Trophoblast cell (in vitro differentiated cells and primary cell): ENCODE measurements at regions not wholly inside any gene's neighbourhood (a gene's known extent, or its start where the extent isn't known, plus 50 kb on each side); places are given as distances from the start of the nearest gene placed in this dataset.
A peak's percentile ranks its signal among the peaks of the same experiment; 100 is the strongest.

Experiments used
- DNase-seq, 2 donors: peaks; one replicate each; pipeline ENCODE4 v3.0.0-alpha.2; 2016
- H2AFZ ChIP-seq: 2 replicates; pipeline ENCODE4 v1.6.1; 2013; ENCODE audit warnings: low read length, moderate library complexity, mild to moderate bottlenecking; ENCODE audit not compliant: insufficient read depth, poor library complexity
- H2AK5ac ChIP-seq: 2 replicates; pipeline ENCODE4 v1.6.1; 2013; ENCODE audit warnings: mild to moderate bottlenecking, low read length
- H2BK120ac ChIP-seq: 2 replicates; pipeline ENCODE4 v1.6.1; 2013; ENCODE audit warnings: low read length, mild to moderate bottlenecking, moderate library complexity; ENCODE audit not compliant: insufficient read depth, poor library complexity
- H2BK12ac ChIP-seq: 2 replicates; pipeline ENCODE4 v1.6.1; 2013; ENCODE audit warnings: mild to moderate bottlenecking, low read length, moderate library complexity
- H2BK5ac ChIP-seq: 2 replicates; pipeline ENCODE4 v1.6.1; 2013; ENCODE audit warnings: low read length, low read depth, moderate library complexity, mild to moderate bottlenecking; ENCODE audit not compliant: poor library complexity
- H3K14ac ChIP-seq: 2 replicates; pipeline ENCODE4 v1.6.1; 2013; ENCODE audit warnings: mild to moderate bottlenecking, low read length
- H3K18ac ChIP-seq: 2 replicates; pipeline ENCODE4 v1.6.1; 2013; ENCODE audit warnings: mild to moderate bottlenecking, low read length
- H3K23ac ChIP-seq: 2 replicates; pipeline ENCODE4 v1.6.1; 2013; ENCODE audit warnings: low read length
- H3K27ac ChIP-seq: 2 replicates; pipeline ENCODE4 v1.5.1; 2013; ENCODE audit warnings: low read depth, mild to moderate bottlenecking, inconsistent platforms, low read length, moderate library complexity
- H3K27me3 ChIP-seq: 2 replicates; pipeline ENCODE4 v1.6.1; 2013; ENCODE audit warnings: inconsistent platforms, mild to moderate bottlenecking, low read length, moderate library complexity; ENCODE audit not compliant: insufficient read depth
- H3K36me3 ChIP-seq, 2 experiments: 1 replicate in 1 of 2; 2 replicates in 1 of 2; pipeline ENCODE4 v1.6.1; 2013; ENCODE audit warnings: low read length in 2 of 2, mild to moderate bottlenecking in 2 of 2, moderate library complexity in 1 of 2; ENCODE audit not compliant: insufficient read depth in 2 of 2, control insufficient read depth in 1 of 2
- H3K4ac ChIP-seq: 2 replicates; pipeline ENCODE4 v1.6.1; 2013; ENCODE audit warnings: low read depth, mild to moderate bottlenecking, low read length, moderate library complexity
- H3K4me1 ChIP-seq, 2 experiments: 1 replicate in 1 of 2; 2 replicates in 1 of 2; pipeline ENCODE4 v1.6.1; 2013; ENCODE audit warnings: low read length in 2 of 2, mild to moderate bottlenecking in 2 of 2, moderate library complexity in 1 of 2; ENCODE audit not compliant: insufficient read depth in 2 of 2, control insufficient read depth in 1 of 2
- H3K4me2 ChIP-seq: 2 replicates; pipeline ENCODE4 v1.6.1; 2013; ENCODE audit warnings: inconsistent platforms, mild to moderate bottlenecking, low read length, moderate library complexity
- H3K4me3 ChIP-seq: 2 replicates; pipeline ENCODE4 v1.5.1; 2013; ENCODE audit warnings: mild to moderate bottlenecking, low read depth, low read length, inconsistent platforms
- H3K79me1 ChIP-seq: one replicate; pipeline ENCODE4 v1.6.1; 2013; ENCODE audit warnings: low read length
- H3K79me2 ChIP-seq: 2 replicates; pipeline ENCODE4 v1.6.1; 2013; ENCODE audit warnings: low read length, mild to moderate bottlenecking; ENCODE audit not compliant: control insufficient read depth, insufficient read depth, poor library complexity
- H3K9ac ChIP-seq: 2 replicates; pipeline ENCODE4 v1.6.1; 2013; ENCODE audit warnings: mild to moderate bottlenecking, low read length
- H3K9me3 ChIP-seq: 2 replicates; pipeline ENCODE4 v1.6.1; 2013; ENCODE audit warnings: low read depth, mild to moderate bottlenecking, control low read depth, inconsistent platforms, low read length; ENCODE audit not compliant: insufficient read depth
- H4K12ac ChIP-seq: 2 replicates; pipeline ENCODE4 v1.6.1; 2013; ENCODE audit warnings: low read depth, mild to moderate bottlenecking, low read length, moderate library complexity
- H4K8ac ChIP-seq: 2 replicates; pipeline ENCODE4 v1.6.1; 2013; ENCODE audit warnings: low read depth, mild to moderate bottlenecking, low read length, moderate library complexity
- H4K91ac ChIP-seq: one replicate; pipeline ENCODE4 v1.6.1; 2013; ENCODE audit warnings: low read depth, mild to moderate bottlenecking, low read length, moderate library complexity
- WGBS: extraction: QIAGEN DNeasy Blood & Tissue Kit; methylation state at CpG from one replicate; pipeline ENCODE4 v1.1.7; 2013; ENCODE audit warnings: missing lambda C conversion rate; ENCODE audit not compliant: insufficient read length, insufficient coverage; ENCODE audit errors: extremely low coverage; 5-methylcytosine and 5-hydroxymethylcytosine counted together

DNA sequence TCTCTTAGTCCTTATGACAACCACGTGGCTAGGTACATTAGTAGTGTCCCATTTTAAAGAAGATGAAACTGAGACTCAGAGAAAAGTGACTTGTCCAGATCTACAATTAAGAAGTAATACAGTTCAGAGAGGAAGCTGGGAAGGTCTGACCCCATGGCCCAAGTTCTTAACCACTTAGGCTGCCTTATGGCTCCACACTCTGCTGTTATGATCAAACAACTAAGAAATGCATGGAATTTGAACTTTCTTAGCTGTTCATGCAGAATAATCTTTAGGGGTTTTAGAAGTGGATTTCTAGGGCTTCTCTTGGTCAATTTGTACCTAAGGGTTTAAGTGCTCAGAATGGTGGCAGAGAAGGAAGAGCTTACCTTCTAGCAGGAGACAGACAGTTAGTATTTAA is 128.0 kb upstream of the MSX2 start:
- H3K18ac ChIP-seq, result no peak overlapping the region
- no peak overlapping the region for H4K8ac ChIP-seq
- H2AK5ac ChIP-seq, result no peak overlapping the region
- H3K27ac ChIP-seq, result peak overlapping the region; percentile 33
- no peak overlapping the region for H2BK120ac ChIP-seq
- no peak overlapping the region for H3K14ac ChIP-seq
- H3K9me3 ChIP-seq, result no peaks in the 10 kb centered on the region
- no peak overlapping the region for H3K9ac ChIP-seq
- H2BK12ac ChIP-seq, result no peak overlapping the region
- H2AFZ ChIP-seq, result no peak overlapping the region
- H2BK5ac ChIP-seq, result no peak overlapping the region
- H4K91ac ChIP-seq, result no peak overlapping the region
- no peak overlapping the region for H3K23ac ChIP-seq
- peaks cover 7 to 9% of the 10 kb centered on the region in 2 experiments for H3K4me1 ChIP-seq
- no peak overlapping the region for H3K4me2 ChIP-seq
- H4K12ac ChIP-seq, result no peak overlapping the region
- no peaks in the 10 kb centered on the region for H3K79me2 ChIP-seq
- WGBS, result no CpG with 5 or more reads among the region's 1 CpG
- DNase-seq, result peak in 1 of 2 donors; percentile 21
- no peak overlapping the region for H3K4ac ChIP-seq
- no peaks in the 10 kb centered on the region for H3K36me3 ChIP-seq
- H3K79me1 ChIP-seq, result no peaks in the 10 kb centered on the region
- H3K4me3 ChIP-seq, result no peak overlapping the region
- H3K27me3 ChIP-seq, result no peaks in the 10 kb centered on the region

DNA sequence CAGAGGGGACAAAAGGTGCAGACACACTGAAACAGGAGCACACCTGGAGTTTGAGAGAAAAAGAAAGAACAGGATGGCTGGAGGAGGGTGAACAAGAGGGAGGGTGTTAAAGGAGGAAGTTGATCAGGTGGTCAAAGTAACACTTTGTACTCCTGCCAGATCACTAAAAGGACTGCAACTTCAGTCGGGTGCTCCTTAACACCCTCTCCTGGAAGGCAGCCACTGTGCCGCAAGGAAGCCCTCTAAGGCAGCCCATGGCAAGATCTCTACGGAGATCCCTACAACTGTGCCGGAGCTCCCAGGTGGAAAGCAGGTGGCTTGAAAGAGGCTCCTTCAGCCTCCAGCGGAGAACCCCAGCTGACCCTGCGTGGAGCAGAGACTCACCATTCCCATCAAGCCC is 124.4 kb upstream of the MSX2 start:
- Histone ChIP-seq H3K27me3 (no peaks in the 10 kb centered on the region), H4K91ac (peak overlapping the region; percentile 10), H2AFZ (no peak overlapping the region), H3K4me1 (peaks cover 7 to 9% of the 10 kb centered on the region in 2 experiments), H3K18ac (no peak overlapping the region), H3K79me1 (no peaks in the 10 kb centered on the region), H3K4me2 (peak overlapping the region; percentile 4), H3K23ac (no peak overlapping the region), H3K79me2 (no peaks in the 10 kb centered on the region), H3K4me3 (no peak overlapping the region), H2BK120ac (peak overlapping the region; percentile 55), H2BK5ac (no peak overlapping the region), H3K14ac (no peak overlapping the region), H3K36me3 (no peaks in the 10 kb centered on the region), H4K12ac (no peak overlapping the region), H2BK12ac (peak overlapping the region; percentile 81), H3K9ac (no peak overlapping the region), H2AK5ac (no peak overlapping the region), H3K27ac (no peak overlapping the region), H3K9me3 (no peaks in the 10 kb centered on the region), H3K4ac (no peak overlapping the region), H4K8ac (peak overlapping the region; percentile 17)
- WGBS, result no CpG with 5 or more reads among the region's 6 CpGs
- no peak for DNase-seq

DNA sequence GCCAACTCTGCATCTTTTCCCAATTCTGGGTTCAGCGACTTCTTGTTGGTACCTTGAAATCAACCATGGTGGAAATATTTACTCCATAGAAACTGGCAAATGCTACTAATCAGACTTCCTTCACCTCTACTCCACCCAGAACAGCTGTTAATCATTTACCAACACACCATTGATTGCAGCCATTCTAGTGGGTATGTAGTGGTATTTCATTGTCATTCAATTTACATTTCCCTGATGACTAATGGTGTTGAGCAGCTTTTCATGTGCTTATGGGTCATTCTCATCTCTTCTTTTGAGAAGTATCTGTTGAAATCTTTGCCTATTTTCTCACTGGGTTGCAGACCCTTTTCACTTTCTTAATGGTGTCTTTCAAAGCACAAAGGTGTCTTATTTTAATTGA is 122.4 kb upstream of the MSX2 start:
- no peak overlapping the region for H3K4ac ChIP-seq
- H2BK5ac ChIP-seq, result no peak overlapping the region
- H3K9me3 ChIP-seq, result no peaks in the 10 kb centered on the region
- H3K79me1 ChIP-seq, result peaks cover 7% of the 10 kb centered on the region
- H4K91ac ChIP-seq, result no peak overlapping the region
- WGBS, result no CpG with 5 or more reads among the region's 1 CpG
- no peaks in the 10 kb centered on the region for H3K36me3 ChIP-seq
- H4K12ac ChIP-seq, result no peak overlapping the region
- H3K27ac ChIP-seq, result no peak overlapping the region
- H4K8ac ChIP-seq, result no peak overlapping the region
- H2BK120ac ChIP-seq, result no peak overlapping the region
- DNase-seq, result no peak
- H2AK5ac ChIP-seq, result no peak overlapping the region
- H3K18ac ChIP-seq, result no peak overlapping the region
- no peak overlapping the region for H3K4me2 ChIP-seq
- H3K14ac ChIP-seq, result no peak overlapping the region
- no peak overlapping the region for H2BK12ac ChIP-seq
- no peak overlapping the region for H3K23ac ChIP-seq
- no peak overlapping the region for H2AFZ ChIP-seq
- peaks cover 10 to 14% of the 10 kb centered on the region in 2 experiments for H3K4me1 ChIP-seq
- no peaks in the 10 kb centered on the region for H3K79me2 ChIP-seq
- H3K4me3 ChIP-seq, result no peak overlapping the region
- H3K27me3 ChIP-seq, result no peaks in the 10 kb centered on the region
- H3K9ac ChIP-seq, result no peak overlapping the region

DNA sequence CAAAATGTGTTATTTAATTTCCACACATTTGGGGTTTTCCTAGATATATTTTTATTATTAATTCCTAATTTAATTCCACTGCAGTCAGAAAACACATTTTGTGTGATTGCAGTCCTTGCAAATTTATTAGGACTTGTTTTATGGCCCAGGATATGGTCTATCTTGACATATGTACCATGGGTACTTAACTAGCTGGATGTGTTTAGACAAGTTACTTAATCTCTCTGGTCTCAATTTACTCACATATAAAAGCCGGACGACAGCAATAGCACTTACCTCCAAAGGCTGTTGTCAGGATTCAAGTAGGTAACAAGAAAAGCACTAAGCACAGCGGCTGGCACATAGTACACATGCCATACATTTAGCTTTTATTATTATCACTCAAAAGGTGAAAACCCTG is 118.2 kb upstream of the MSX2 start:
- DNase-seq, result peak in 1 of 2 donors; percentile 55
- no CpG with 5 or more reads among the region's 3 CpGs for WGBS
- Histone ChIP-seq H3K9me3 (no peaks in the 10 kb centered on the region), H4K8ac (peak overlapping the region; percentile 26), H3K4me3 (no peak overlapping the region), H3K27me3 (no peaks in the 10 kb centered on the region), H2AFZ (peak overlapping the region; percentile 62), H2BK12ac (peak overlapping the region; percentile 88), H3K79me2 (no peaks in the 10 kb centered on the region), H3K14ac (no peak overlapping the region), H3K79me1 (peaks cover 21% of the 10 kb centered on the region), H3K4ac (no peak overlapping the region), H3K23ac (no peak overlapping the region), H3K4me1 (peaks cover 16 to 23% of the 10 kb centered on the region in 2 experiments), H3K36me3 (no peaks in the 10 kb centered on the region), H4K12ac (no peak overlapping the region), H3K9ac (no peak overlapping the region), H3K18ac (no peak overlapping the region), H2BK5ac (peak overlapping the region; percentile 66), H2BK120ac (peak overlapping the region; percentile 62), H3K27ac (peak overlapping the region; percentile 82), H3K4me2 (no peak overlapping the region), H2AK5ac (no peak overlapping the region), H4K91ac (peak overlapping the region; percentile 13)
